ENCODE measurements at regions not wholly inside any gene's neighbourhood (a gene's known extent, or its start where the extent isn't known, plus 50 kb on each side); places are given as distances from the start of the nearest gene placed in this dataset.

DNA sequence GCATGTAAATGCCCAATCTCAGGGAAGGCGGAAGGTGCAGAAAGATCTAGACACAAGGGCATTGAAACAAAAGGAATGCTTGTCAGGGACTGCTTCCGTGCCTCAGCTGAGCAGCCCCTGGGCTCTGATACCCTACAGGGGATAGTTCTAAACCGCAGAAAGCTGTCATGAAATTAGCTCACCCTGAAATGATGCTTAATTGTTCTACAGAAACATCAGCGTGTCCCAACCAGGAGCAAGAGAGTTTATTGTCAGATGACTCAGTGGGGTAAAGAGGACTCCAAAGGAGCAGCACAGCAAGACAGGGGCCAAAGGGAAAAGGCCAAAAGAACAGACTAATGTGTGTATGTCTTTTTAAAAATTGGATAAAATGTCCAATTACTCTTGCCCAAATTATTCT, 258.4 kb upstream of the JARID2 start:
- no peak overlapping the region for H3K27ac ChIP-seq
- DNase-seq (no peak), ATAC-seq (no peak)
- intact Hi-C loops (cut with DNase I; ENCODE audit: low total_unique reads) (no loop called here), in situ Hi-C loops (cut with MboI; ENCODE audit: low sequenced_read_pairs in 4 of 4) (no loop called here)
- H3K27me3 ChIP-seq = no peaks in the 10 kb centered on the region
- TF ChIP-seq, protein P1, sequence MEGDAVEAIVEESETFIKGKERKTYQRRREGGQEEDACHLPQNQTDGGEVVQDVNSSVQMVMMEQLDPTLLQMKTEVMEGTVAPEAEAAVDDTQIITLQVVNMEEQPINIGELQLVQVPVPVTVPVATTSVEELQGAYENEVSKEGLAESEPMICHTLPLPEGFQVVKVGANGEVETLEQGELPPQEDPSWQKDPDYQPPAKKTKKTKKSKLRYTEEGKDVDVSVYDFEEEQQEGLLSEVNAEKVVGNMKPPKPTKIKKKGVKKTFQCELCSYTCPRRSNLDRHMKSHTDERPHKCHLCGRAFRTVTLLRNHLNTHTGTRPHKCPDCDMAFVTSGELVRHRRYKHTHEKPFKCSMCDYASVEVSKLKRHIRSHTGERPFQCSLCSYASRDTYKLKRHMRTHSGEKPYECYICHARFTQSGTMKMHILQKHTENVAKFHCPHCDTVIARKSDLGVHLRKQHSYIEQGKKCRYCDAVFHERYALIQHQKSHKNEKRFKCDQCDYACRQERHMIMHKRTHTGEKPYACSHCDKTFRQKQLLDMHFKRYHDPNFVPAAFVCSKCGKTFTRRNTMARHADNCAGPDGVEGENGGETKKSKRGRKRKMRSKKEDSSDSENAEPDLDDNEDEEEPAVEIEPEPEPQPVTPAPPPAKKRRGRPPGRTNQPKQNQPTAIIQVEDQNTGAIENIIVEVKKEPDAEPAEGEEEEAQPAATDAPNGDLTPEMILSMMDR (IDR thresholded peaks at IDR 0.05 in 4 of 5, conservative IDR thresholded peaks at IDR 0.05 in 1 of 5) = no peak
- no peak for TF ChIP-seq POLR2A (IDR thresholded peaks at IDR 0.05)
- peaks cover 7 to 16% of the 10 kb centered on the region in 2 donors for H3K4me1 ChIP-seq
- no peaks in the 10 kb centered on the region for H3K9me3 ChIP-seq
- H3K36me3 ChIP-seq = no peaks in the 10 kb centered on the region
- no peak overlapping the region for H3K4me3 ChIP-seq

DNA sequence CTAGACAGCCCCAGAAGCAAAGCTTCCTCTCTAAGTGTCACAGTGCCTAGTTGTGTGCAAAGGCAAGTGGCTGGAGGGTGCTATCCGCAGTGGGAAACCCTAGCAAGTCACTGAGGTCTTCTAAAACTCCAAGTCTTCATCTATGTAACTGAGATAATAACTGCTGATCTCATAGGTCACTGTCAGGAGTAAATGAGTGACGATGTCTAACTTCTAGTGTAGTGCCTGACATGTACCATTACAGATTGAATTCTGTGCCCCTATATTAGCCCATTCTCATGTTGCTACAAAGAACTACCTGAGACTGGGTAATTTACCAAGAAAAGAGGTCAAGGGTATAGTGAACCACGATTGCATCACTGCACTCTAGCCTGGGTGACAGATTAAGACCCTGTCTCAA, 253.5 kb upstream of the JARID2 start:
- H3K27ac ChIP-seq = no peak overlapping the region
- no peaks in the 10 kb centered on the region for H3K36me3 ChIP-seq
- no peaks in the 10 kb centered on the region for H3K27me3 ChIP-seq
- no peaks in the 10 kb centered on the region for H3K9me3 ChIP-seq
- in situ Hi-C loops (cut with MboI; ENCODE audit: low sequenced_read_pairs in 4 of 4) = no loop called here
- TF ChIP-seq, protein P1 (IDR thresholded peaks at IDR 0.05 in 4 of 5, conservative IDR thresholded peaks at IDR 0.05 in 1 of 5) = no peak
- TF ChIP-seq POLR2A (IDR thresholded peaks at IDR 0.05) = no peak
- no peaks in the 10 kb centered on the region for H3K4me1 ChIP-seq
- H3K4me3 ChIP-seq = no peak overlapping the region
- intact Hi-C loops (cut with DNase I; ENCODE audit: low total_unique reads) = no loop called here
- no peak for ATAC-seq
- DNase-seq = no peak

DNA sequence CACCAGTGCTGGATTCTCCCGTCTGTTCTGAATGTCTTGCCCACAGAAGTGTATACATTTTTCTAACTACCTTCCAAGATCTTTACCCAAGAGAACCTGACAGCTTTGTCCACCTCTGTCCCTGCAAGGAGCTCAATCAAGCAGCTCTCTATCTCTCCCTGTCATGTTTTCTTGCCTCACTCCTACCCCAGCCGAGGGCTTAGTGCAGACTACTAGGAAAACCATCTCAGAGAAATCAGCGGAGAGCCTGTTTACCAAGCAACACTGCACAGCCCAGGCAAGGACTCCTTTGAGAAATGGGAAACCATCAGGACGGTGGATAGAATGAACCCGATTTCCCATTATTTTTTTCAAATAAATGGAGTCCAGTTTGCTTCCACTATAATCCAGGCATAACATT, 250.7 kb upstream of the JARID2 start:
- Histone ChIP-seq H3K36me3 (no peaks in the 10 kb centered on the region), H3K4me3 (no peak overlapping the region), H3K4me1 (no peaks in the 10 kb centered on the region), H3K9me3 (no peaks in the 10 kb centered on the region), H3K27me3 (no peaks in the 10 kb centered on the region), H3K27ac (no peak overlapping the region)
- no peak for TF ChIP-seq POLR2A (IDR thresholded peaks at IDR 0.05)
- TF ChIP-seq, protein P1 (IDR thresholded peaks at IDR 0.05 in 4 of 5, conservative IDR thresholded peaks at IDR 0.05 in 1 of 5) = no peak
- DNase-seq (no peak), ATAC-seq (no peak)
- in situ Hi-C loops (cut with MboI; ENCODE audit: low sequenced_read_pairs in 4 of 4) = no loop called here
- intact Hi-C loops (cut with DNase I; ENCODE audit: low total_unique reads) = no loop called here

DNA sequence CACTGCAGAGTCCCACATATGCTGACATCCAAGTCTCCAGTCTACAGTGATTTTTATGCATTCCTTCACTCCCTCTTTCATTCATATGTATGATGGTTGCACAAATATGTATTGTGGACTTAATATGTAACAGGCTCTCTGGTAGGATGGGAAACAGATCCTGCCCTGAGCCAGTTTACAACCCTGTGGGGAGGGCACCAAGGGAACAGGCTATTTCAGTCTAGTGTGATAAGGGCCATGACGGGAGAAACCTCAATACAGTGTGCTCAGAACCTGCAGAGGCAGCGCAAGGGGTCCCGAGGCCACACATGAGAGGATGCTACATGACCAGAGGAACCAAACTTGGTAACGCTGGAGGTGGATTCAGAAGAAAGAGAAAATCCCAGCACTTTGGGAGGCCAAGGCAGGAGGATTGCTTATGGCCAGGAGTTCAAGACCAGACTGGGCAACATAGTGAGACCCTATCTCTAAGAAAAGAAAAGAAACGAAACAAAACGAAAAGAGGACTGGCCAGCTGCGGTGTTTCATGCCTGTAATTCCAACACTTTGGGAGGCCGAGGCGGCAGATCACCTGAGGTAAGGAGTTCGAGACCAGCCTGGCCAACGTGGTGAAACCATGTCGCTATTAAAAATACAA, 249.8 kb upstream of the JARID2 start:
- no peaks in the 10 kb centered on the region for H3K4me1 ChIP-seq
- ATAC-seq (no peak), DNase-seq (no peak)
- no peak overlapping the region for H3K4me3 ChIP-seq
- no peaks in the 10 kb centered on the region for H3K36me3 ChIP-seq
- H3K27me3 ChIP-seq = no peaks in the 10 kb centered on the region
- no peaks in the 10 kb centered on the region for H3K9me3 ChIP-seq
- TF ChIP-seq, protein P1 (IDR thresholded peaks at IDR 0.05 in 4 of 5, conservative IDR thresholded peaks at IDR 0.05 in 1 of 5) = no peak
- no peak for TF ChIP-seq POLR2A (IDR thresholded peaks at IDR 0.05)
- intact Hi-C loops (cut with DNase I; ENCODE audit: low total_unique reads) = no loop called here
- no peak overlapping the region for H3K27ac ChIP-seq
- in situ Hi-C loops (cut with MboI; ENCODE audit: low sequenced_read_pairs in 4 of 4) = no loop called here

DNA sequence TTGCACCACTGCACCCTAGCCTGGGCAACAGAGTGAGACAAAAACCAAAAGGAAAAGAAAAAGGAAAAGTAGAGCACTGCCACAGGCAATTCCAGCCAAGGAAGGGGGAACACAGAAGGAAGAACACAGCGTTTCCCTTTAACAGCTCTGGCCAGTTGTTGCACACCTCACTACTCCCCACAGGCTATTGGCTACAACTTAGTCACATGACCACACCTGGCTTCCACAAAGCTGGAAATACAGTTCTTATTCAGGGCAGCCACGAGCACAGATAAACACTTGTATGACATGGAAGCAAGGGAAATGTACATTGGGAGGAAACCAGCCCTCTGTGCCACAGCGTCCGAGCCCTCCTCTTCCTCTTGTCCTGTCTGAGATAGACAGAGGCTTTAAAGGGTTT, 249.0 kb upstream of the JARID2 start:
- ATAC-seq = no peak
- in situ Hi-C loops (cut with MboI; ENCODE audit: low sequenced_read_pairs in 4 of 4) = no loop called here
- intact Hi-C loops (cut with DNase I; ENCODE audit: low total_unique reads) = no loop called here

More for the DNA sequence above, 249.0 kb upstream of the JARID2 start:
- H3K36me3 ChIP-seq = no peaks in the 10 kb centered on the region
- no peak for DNase-seq
- H3K27ac ChIP-seq = no peak overlapping the region
- H3K9me3 ChIP-seq = no peaks in the 10 kb centered on the region
- H3K27me3 ChIP-seq = no peaks in the 10 kb centered on the region
- H3K4me3 ChIP-seq = no peak overlapping the region
- TF ChIP-seq, protein P1 (IDR thresholded peaks at IDR 0.05 in 4 of 5, conservative IDR thresholded peaks at IDR 0.05 in 1 of 5) = no peak
- no peak for TF ChIP-seq POLR2A (IDR thresholded peaks at IDR 0.05)
- H3K4me1 ChIP-seq = no peaks in the 10 kb centered on the region
